HL-60 (cell line): ENCODE measurements at regions not wholly inside any gene's neighbourhood (a gene's known extent, or its start where the extent isn't known, plus 50 kb on each side); places are given as distances from the start of the nearest gene placed in this dataset.

Experiments used
- POLR2AphosphoS5 ChIP-seq: IDR thresholded peaks from 2 replicates; pipeline ENCODE4 v1.6.1; 2012; ENCODE audit warnings: low read depth
- TF ChIP-seq, protein P1 (sequence below): IDR thresholded peaks from one replicate; pipeline ENCODE4 v1.5.1; 2011; ENCODE audit warnings: low read length, control low read depth, inconsistent platforms; ENCODE audit not compliant: insufficient read depth

DNA sequence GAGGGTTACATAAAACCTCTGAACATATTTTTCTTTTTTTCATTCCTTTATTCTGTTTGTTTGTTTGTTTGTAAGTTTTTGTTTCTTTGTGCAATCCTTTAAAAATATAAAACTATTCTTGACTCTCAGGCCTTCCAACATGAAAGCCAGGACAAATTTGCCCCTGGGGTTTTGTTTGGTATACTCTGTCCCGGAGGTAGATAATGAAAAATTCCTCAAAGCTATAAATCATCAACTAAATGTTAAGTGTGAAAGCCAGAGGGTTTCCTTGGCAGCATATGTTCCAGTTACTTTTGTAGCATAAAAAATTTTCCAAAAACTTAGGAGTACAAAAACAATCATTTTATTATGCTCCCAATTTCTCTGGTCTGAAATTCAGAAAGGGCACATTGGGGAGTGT is 1084.3 kb upstream of the GJE1 start:
- TF ChIP-seq, protein P1, sequence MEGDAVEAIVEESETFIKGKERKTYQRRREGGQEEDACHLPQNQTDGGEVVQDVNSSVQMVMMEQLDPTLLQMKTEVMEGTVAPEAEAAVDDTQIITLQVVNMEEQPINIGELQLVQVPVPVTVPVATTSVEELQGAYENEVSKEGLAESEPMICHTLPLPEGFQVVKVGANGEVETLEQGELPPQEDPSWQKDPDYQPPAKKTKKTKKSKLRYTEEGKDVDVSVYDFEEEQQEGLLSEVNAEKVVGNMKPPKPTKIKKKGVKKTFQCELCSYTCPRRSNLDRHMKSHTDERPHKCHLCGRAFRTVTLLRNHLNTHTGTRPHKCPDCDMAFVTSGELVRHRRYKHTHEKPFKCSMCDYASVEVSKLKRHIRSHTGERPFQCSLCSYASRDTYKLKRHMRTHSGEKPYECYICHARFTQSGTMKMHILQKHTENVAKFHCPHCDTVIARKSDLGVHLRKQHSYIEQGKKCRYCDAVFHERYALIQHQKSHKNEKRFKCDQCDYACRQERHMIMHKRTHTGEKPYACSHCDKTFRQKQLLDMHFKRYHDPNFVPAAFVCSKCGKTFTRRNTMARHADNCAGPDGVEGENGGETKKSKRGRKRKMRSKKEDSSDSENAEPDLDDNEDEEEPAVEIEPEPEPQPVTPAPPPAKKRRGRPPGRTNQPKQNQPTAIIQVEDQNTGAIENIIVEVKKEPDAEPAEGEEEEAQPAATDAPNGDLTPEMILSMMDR = no peak
- TF ChIP-seq POLR2AphosphoS5 = no peak
